Kidney (tissue), 13 donors: ENCODE measurements at regions not wholly inside any gene's neighbourhood (a gene's known extent, or its start where the extent isn't known, plus 50 kb on each side); places are given as distances from the start of the nearest gene placed in this dataset.

Source experiments
- DNase-seq, 5 donors: peaks; one replicate each; pipeline ENCODE4 v3.0.0-alpha.2; 2013 to 2020
- FAIRE-seq: peaks from 2 replicates; lab custom pipeline; 2012; peaks lifted over from hg19 to GRCh38; lab: Jason Lieb, UNC
- H3K27ac ChIP-seq, 2 donors: one replicate each; pipeline ENCODE4 v1.7.0; 2013; ENCODE audit warnings: low read depth in 2 of 2, low read length in 2 of 2, inconsistent platforms in 1 of 2
- H3K27me3 ChIP-seq: one replicate; pipeline ENCODE4 v1.7.1; 2013; ENCODE audit warnings: low read length, inconsistent platforms; ENCODE audit not compliant: control insufficient read depth, insufficient read depth
- H3K36me3 ChIP-seq, 3 donors: one replicate each; pipeline versions ENCODE4 v1.7.0 to v1.7.1; 2013; ENCODE audit warnings: low read length in 3 of 3, control low read depth in 1 of 3, inconsistent platforms in 1 of 3; ENCODE audit not compliant: insufficient read depth in 3 of 3, control insufficient read depth in 2 of 3
- H3K4me1 ChIP-seq, 3 donors: one replicate each; pipeline versions ENCODE4 v1.7.0 to v1.7.1; 2013; ENCODE audit warnings: low read length in 3 of 3, inconsistent platforms in 1 of 3, low read depth in 1 of 3; ENCODE audit not compliant: control insufficient read depth in 2 of 3, insufficient read depth in 2 of 3
- H3K4me3 ChIP-seq, 3 donors: one replicate each; pipeline versions ENCODE4 v1.7.0 to v1.8.1; 2013; ENCODE audit warnings: low read length in 3 of 3, control low read depth in 1 of 3, inconsistent platforms in 1 of 3
- H3K9ac ChIP-seq, 3 donors: one replicate each; pipeline versions ENCODE4 v1.7.0 to v1.7.1; 2013; ENCODE audit warnings: low read length in 3 of 3, control low read depth in 1 of 3, inconsistent platforms in 1 of 3
- H3K9me3 ChIP-seq, 3 donors: one replicate each; pipeline versions ENCODE4 v1.7.0 to v1.7.1; 2013; ENCODE audit warnings: low read length in 3 of 3, control low read depth in 1 of 3, inconsistent platforms in 1 of 3; ENCODE audit not compliant: control insufficient read depth in 2 of 3, insufficient read depth in 1 of 3
- CTCF ChIP-seq: IDR thresholded peaks from 3 replicates; pipeline ENCODE4 v1.5.1; 2012; ENCODE audit warnings: mild to moderate bottlenecking, moderate library complexity, borderline replicate concordance; ENCODE audit not compliant: insufficient read depth; ENCODE audit errors: extremely low read depth
- intact Hi-C: fragments of 100-400 bp; cut with DNase I; formaldehyde crosslinking; loops from one replicate; pipeline ENCODE4 v1.11.1; 2022
- donor health status: control.
- donor health status: control.
- donor health status: control.
- donor health status: control.
- donor health status: control.
- donor health status: DM: yes; HTN: yes; CAD: no.
- donor health status: Normal renal cell carcinoma (clear cell type).

- Histone ChIP-seq H3K4me3 (no peak overlapping the region), H3K36me3 (no peaks in the 10 kb centered on the region), H3K4me1 (no peaks in the 10 kb centered on the region), H3K9ac (no peak overlapping the region), H3K9me3 (no peaks in the 10 kb centered on the region), H3K27me3 (no peaks in the 10 kb centered on the region), H3K27ac (no peak overlapping the region)
- DNase-seq (no peak), FAIRE-seq (no peak)
- TF ChIP-seq CTCF: no peak
- intact Hi-C loops: no loop called here
These were observed 424.0 kb downstream of the NR4A2 start for GRCh38 chr2:155908567-155908966.

- H3K9ac ChIP-seq: no peak overlapping the region
- no peaks in the 10 kb centered on the region for H3K36me3 ChIP-seq
- TF ChIP-seq CTCF: no peak
- H3K4me1 ChIP-seq: no peaks in the 10 kb centered on the region
- DNase-seq (no peak), FAIRE-seq (no peak)
- H3K27me3 ChIP-seq: no peaks in the 10 kb centered on the region
- no peak overlapping the region for H3K27ac ChIP-seq
- H3K9me3 ChIP-seq: no peaks in the 10 kb centered on the region
- no peak overlapping the region for H3K4me3 ChIP-seq
- intact Hi-C loops: no loop called here
These were observed 425.3 kb downstream of the NR4A2 start for GRCh38 chr2:155907211-155907610.

- no peaks in the 10 kb centered on the region for H3K9me3 ChIP-seq
- intact Hi-C loops: no loop called here
- TF ChIP-seq CTCF: no peak
- no peak overlapping the region for H3K27ac ChIP-seq
- H3K27me3 ChIP-seq: no peaks in the 10 kb centered on the region
- no peaks in the 10 kb centered on the region for H3K36me3 ChIP-seq
- H3K9ac ChIP-seq: no peak overlapping the region
- H3K4me1 ChIP-seq: no peaks in the 10 kb centered on the region
- DNase-seq (no peak), FAIRE-seq (no peak)
- H3K4me3 ChIP-seq: no peak overlapping the region
These were observed 426.9 kb downstream of the NR4A2 start for GRCh38 chr2:155905657-155906056.

- no peak overlapping the region for H3K4me3 ChIP-seq
- DNase-seq (no peak), FAIRE-seq (no peak)
- no peak for TF ChIP-seq CTCF
- H3K36me3 ChIP-seq: no peaks in the 10 kb centered on the region
- intact Hi-C loops: no loop called here
- H3K9ac ChIP-seq: no peak overlapping the region
- H3K4me1 ChIP-seq: no peaks in the 10 kb centered on the region
- no peaks in the 10 kb centered on the region for H3K9me3 ChIP-seq
- H3K27ac ChIP-seq: no peak overlapping the region
- H3K27me3 ChIP-seq: no peaks in the 10 kb centered on the region
These were observed 427.8 kb downstream of the NR4A2 start for GRCh38 chr2:155904720-155905119.
